Right cardiac atrium (tissue), 5 donors: ENCODE measurements at regions not wholly inside any gene's neighbourhood (a gene's known extent, or its start where the extent isn't known, plus 50 kb on each side); places are given as distances from the start of the nearest gene placed in this dataset.

ENCODE experiments used
- ATAC-seq, 2 donors: fragments of 200-7000 bp; cut with Tn5 transposase; one replicate each; pipeline versions ENCODE4 v1.8.0 to v1.9.1; 2020; ENCODE audit warnings: moderate library complexity in 2 of 2, mild to moderate bottlenecking in 1 of 2
- DNase-seq, 3 donors: peaks; one replicate each; pipeline ENCODE4 v3.0.0-alpha.2; 2020
- H3K27ac ChIP-seq: one replicate; pipeline ENCODE4 v1.5.1; 2013; ENCODE audit warnings: mild to moderate bottlenecking, low read length, control low read depth, moderate library complexity
- H3K27me3 ChIP-seq: one replicate; pipeline ENCODE4 v1.6.1; 2013; ENCODE audit not compliant: control insufficient read depth, insufficient read depth
- H3K4me1 ChIP-seq: one replicate; pipeline ENCODE4 v1.6.1; 2013; ENCODE audit warnings: low read length; ENCODE audit not compliant: control insufficient read depth, insufficient read depth
- H3K4me3 ChIP-seq: one replicate; pipeline ENCODE4 v1.5.1; 2013; ENCODE audit warnings: low read length, control low read depth
- H3K9me3 ChIP-seq: one replicate; pipeline ENCODE4 v1.6.1; 2013; ENCODE audit warnings: low read length; ENCODE audit not compliant: control insufficient read depth
- WGBS: extraction: QIAGEN DNeasy Blood & Tissue Kit; methylation state at CpG from one replicate; pipeline ENCODE4 v1.1.7; 2013; 5-methylcytosine and 5-hydroxymethylcytosine counted together
- intact Hi-C, 4 donors: fragments of 100-400 bp; cut with DNase I; formaldehyde crosslinking; loops; one replicate each; pipeline versions ENCODE4 v1.11.0 to v1.14.0; 2022 to 2023
- donor health status: healthy with polysubstance abuse.
- donor health status: DM: no; HTN: yes; CAD: no.
- donor health status: DM: no; HTN: no; CAD: no.
- donor health status: DM: no; HTN: yes; CAD: no; lungs with severe emphysema.
- donor health status: DM: yes; HTN: yes; CAD: no.

DNA sequence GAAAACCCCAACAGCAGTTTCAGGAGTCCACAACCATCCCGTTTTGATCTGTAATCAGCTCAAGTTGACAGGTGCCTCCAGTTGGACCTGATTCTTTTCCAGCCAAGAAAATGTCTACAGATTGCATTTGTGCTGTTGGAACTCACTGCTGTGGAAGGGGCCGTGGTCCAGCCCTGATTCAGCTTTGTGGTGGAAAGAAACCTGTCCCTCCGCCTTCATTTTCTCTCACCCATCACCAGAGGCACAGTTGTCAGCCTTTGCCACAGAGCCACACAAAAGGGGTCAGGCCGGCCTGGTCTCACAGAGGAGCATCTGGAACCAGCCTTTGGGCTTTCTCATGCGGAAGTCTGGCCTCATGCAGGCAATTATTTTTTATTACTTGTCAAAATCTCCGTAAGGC lies 483.6 kb downstream of the GADD45G start:
- DNase-seq (no peak), ATAC-seq (no peak)
- H3K27me3 ChIP-seq = no peaks in the 10 kb centered on the region
- H3K9me3 ChIP-seq = no peaks in the 10 kb centered on the region
- H3K4me3 ChIP-seq = no peak overlapping the region
- 63% methylated on average over 6 of the region's 6 CpGs for WGBS
- intact Hi-C loops = no loop called here
- H3K4me1 ChIP-seq = no peaks in the 10 kb centered on the region
- no peak overlapping the region for H3K27ac ChIP-seq

DNA sequence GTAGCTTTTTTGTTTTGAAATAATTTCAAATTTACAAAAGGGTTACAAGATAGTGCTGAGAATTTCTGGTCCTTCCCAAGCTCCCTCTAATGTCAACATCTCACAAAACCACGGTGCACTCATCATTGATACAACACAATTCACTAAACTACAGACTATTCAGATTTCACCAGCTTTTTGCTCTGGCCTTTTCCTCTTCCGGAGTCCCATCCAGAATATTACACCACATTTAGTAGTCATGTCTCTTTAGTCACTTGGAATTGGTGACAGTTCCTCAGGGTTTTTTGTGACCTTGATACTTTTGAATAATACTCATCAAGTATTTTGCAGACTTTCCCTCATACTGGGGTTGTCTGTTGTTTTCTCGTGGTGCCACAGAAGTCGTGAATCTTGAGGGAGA lies 484.0 kb downstream of the GADD45G start:
- WGBS = 60% methylated on average over 4 of the region's 4 CpGs
- no peak for DNase-seq
- H3K27ac ChIP-seq = no peak overlapping the region
- intact Hi-C loops = no loop called here
- no peaks in the 10 kb centered on the region for H3K9me3 ChIP-seq
- no peaks in the 10 kb centered on the region for H3K27me3 ChIP-seq
- H3K4me3 ChIP-seq = no peak overlapping the region
- no peaks in the 10 kb centered on the region for H3K4me1 ChIP-seq
- no peak for ATAC-seq

DNA sequence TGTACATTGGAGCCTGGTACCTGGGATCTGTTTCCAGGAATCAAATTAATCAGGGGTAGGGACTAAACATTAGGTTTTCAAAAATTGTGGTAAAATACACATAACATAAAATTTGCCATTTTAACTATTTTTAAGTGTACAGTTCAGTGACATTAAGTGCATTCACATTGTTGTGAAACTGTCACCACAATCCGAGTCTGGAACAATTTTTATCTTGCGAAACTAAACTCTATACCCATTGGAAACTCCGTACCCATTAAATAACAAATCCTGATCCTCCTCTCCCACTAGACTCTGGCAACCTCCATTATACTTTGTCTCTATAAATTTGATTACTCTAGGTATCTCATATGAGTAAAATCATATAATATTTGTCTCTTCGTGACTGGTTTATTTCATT lies 486.2 kb downstream of the GADD45G start:
- Histone ChIP-seq H3K4me3 (no peak overlapping the region), H3K27ac (no peak overlapping the region), H3K4me1 (no peaks in the 10 kb centered on the region), H3K27me3 (no peaks in the 10 kb centered on the region), H3K9me3 (no peaks in the 10 kb centered on the region)
- DNase-seq = no peak
- no peak for ATAC-seq
- intact Hi-C loops = loop anchor here in 3 of 4 donors (10.0 kb wide), 3 partner anchors 86 to 156 kb away; no protein-coding TSS in a partner anchor
- WGBS = 86% methylated on average over 4 of the region's 4 CpGs

DNA sequence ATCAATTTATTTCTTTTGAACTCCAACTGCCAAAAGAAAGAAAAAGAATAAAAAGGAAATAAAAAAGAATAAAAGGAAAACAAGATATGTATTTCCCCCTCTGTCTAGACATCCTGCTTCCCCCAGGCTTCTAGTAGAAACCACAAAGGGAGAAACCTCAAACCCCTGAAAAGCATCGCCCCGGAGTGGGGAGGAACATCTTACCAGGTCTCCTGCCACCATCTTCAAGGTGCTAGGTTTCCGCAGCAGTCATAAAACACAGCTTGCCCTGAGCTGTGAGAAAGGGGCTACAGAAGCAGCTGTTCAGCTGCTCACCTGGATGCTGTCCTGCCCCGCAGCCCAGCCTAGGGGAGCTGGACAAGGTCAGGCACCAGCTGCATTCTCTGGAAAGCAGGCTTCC lies 487.7 kb downstream of the GADD45G start:
- Histone ChIP-seq H3K27me3 (no peaks in the 10 kb centered on the region), H3K9me3 (no peaks in the 10 kb centered on the region), H3K4me3 (no peak overlapping the region), H3K4me1 (peaks cover 2% of the 10 kb centered on the region), H3K27ac (no peak overlapping the region)
- DNase-seq = no peak
- WGBS = 84% methylated on average over 4 of the region's 4 CpGs
- ATAC-seq = no peak
- intact Hi-C loops = loop anchor here in 3 of 4 donors (10.0 kb wide), 3 partner anchors 88 to 158 kb away; no protein-coding TSS in a partner anchor

DNA sequence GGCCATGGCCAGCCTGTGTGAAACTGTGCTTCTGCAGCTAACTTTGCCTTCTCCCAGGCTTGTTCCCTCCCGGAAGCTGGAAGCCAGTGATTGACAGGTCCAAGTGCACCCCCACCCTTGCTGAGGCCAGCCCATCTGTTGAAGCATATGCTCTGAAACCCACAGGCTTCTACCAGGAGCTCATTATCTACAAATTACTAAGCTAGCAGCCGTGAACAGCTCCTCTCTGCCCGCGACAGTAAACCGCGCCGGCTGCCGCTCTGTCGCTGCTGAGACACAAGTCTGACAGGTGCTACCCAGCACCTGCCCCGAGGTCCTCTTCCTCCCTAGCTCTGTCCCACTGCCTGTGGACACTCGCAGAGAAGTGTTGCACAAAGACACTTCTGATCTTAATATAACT lies 490.9 kb downstream of the GADD45G start:
- H3K4me3 ChIP-seq = no peak overlapping the region
- peak; percentile 15 to 32 for ATAC-seq
- WGBS = 39% methylated on average over 11 of the region's 11 CpGs
- no peak for DNase-seq
- peaks cover 2% of the 10 kb centered on the region for H3K4me1 ChIP-seq
- no peaks in the 10 kb centered on the region for H3K27me3 ChIP-seq
- intact Hi-C loops = loop anchor here in 3 of 4 donors (5.0 to 10.0 kb wide), 4 partner anchors 91 to 418 kb away; no protein-coding TSS in a partner anchor
- no peak overlapping the region for H3K27ac ChIP-seq
- H3K9me3 ChIP-seq = no peaks in the 10 kb centered on the region

DNA sequence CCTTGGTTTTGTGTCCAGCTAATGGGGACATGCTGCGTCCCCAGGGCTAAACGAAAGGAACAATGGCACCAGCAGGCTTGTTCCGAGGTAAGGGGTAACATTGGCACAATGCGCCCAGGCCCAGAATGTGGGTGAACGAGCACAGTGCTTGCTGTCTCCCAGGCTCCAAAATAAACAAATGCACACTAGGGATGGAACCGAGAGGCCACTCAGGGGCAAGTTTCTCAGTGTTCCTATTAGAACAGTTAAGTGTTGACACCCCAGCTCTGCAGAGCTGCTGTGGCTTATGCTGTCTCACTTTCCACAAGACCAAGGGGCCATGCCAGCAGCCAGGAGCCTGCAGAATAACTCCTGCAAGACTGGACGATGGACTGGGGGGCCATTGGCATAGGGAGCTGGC lies 492.4 kb downstream of the GADD45G start:
- Histone ChIP-seq H3K4me1 (peaks cover 2% of the 10 kb centered on the region), H3K27me3 (no peaks in the 10 kb centered on the region), H3K27ac (peak overlapping the region; percentile 38), H3K9me3 (no peaks in the 10 kb centered on the region), H3K4me3 (no peak overlapping the region)
- ATAC-seq (peak; percentile 61 to 77), DNase-seq (peak in 2 of 3 donors; percentile 39 to 67)
- intact Hi-C loops = loop anchor here in 3 of 4 donors (5.0 to 10.0 kb wide), 4 partner anchors 92 to 420 kb away; no protein-coding TSS in a partner anchor
- 66% methylated on average over 7 of the region's 7 CpGs for WGBS

DNA sequence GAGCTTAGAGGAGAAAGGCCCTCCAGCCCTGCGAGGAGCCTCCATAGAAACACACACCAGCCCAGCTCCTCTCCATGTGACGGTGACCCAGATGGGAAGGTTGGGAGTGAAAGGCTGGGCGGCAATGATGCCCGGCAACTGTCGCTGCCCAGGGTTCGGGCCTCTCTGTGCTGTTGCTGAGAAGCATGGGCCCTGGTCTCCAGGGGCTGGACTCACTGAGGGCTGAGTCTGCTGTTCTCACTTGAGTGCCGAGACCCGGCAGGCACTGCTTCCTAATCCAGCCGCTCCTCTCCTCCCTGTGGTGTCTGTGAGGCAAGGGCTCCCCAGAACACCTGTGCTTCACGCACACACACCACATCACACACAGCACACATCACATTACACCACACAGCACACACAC lies 493.6 kb downstream of the GADD45G start:
- ATAC-seq (no peak), DNase-seq (no peak)
- Histone ChIP-seq H3K27ac (no peak overlapping the region), H3K4me1 (peaks cover 2% of the 10 kb centered on the region), H3K4me3 (no peak overlapping the region), H3K27me3 (no peaks in the 10 kb centered on the region), H3K9me3 (no peaks in the 10 kb centered on the region)
- WGBS = 86% methylated on average over 10 of the region's 10 CpGs
- intact Hi-C loops = loop anchor here in 3 of 4 donors (2.0 to 10.0 kb wide), 5 partner anchors 94 to 496 kb away; no protein-coding TSS in a partner anchor

DNA sequence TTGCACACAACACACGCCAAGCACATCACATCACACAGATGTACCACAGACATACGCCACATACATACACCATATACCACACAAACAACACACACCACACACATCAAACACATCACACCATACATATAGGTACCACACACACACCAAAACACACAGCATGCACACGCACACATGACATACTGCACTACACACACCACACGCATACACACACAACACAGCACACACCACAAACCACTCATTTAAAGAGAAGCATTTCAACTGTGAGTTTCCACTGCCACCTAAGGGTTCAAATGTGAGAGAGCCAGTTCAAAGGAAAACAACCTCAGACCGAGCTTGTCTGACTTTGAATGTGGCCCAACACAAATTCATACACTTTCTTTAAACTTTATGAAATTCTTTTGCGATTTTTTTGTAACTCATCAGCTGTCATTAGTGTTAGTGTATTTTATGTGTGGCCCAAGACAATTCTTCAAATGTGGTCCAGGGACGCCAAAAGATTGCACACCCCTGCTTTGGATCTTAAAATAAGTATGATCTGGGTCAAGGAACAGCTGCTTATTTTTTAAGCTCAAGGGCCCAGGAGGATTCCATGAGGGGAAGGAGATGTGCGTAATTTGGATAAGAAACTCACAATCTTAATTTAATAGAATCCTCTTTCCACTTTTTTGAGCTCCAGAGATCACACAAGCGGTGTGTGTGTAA lies 494.6 kb downstream of the GADD45G start:
- 59% methylated on average over 9 of the region's 9 CpGs for WGBS
- H3K4me3 ChIP-seq = no peak overlapping the region

DNA sequence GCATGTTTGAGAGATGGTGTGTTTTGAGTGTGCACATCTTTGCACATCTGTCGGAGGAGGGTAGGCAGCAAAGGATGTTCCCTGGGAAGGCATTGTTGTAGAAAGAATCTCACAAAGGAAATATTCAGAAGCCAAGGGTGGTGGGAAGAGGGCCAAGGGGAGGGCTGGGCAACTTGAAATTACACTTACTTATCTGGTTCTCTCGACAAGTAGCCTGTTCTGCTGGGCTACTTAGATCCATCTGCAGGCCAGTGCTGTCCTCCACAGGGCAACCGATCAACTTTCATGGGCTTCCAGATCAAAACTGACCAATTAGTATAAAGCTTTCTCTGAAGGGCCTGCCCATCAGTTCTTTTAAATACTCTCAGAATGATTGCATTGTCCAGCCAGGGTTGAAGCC lies 495.2 kb downstream of the GADD45G start:
- H3K4me1 ChIP-seq = peaks cover 2% of the 10 kb centered on the region
- H3K9me3 ChIP-seq = no peaks in the 10 kb centered on the region
- WGBS = 49% methylated on average over 3 of the region's 3 CpGs
- intact Hi-C loops = loop anchor here in 3 of 4 donors (5.0 to 10.0 kb wide), 3 partner anchors 175 to 503 kb away; no protein-coding TSS in a partner anchor
- H3K27me3 ChIP-seq = no peaks in the 10 kb centered on the region
- DNase-seq (no peak), ATAC-seq (no peak)
- no peak overlapping the region for H3K27ac ChIP-seq
- H3K4me3 ChIP-seq = no peak overlapping the region

More for the DNA sequence above, 494.6 kb downstream of the GADD45G start:
- H3K4me1 ChIP-seq = peaks cover 2% of the 10 kb centered on the region
- peak; percentile 14 to 36 for ATAC-seq
- no peak overlapping the region for H3K27ac ChIP-seq
- H3K9me3 ChIP-seq = no peaks in the 10 kb centered on the region
- no peak for DNase-seq
- intact Hi-C loops = loop anchor here in 3 of 4 donors (2.0 to 10.0 kb wide), 5 partner anchors 95 to 497 kb away; no protein-coding TSS in a partner anchor
- H3K27me3 ChIP-seq = no peaks in the 10 kb centered on the region

DNA sequence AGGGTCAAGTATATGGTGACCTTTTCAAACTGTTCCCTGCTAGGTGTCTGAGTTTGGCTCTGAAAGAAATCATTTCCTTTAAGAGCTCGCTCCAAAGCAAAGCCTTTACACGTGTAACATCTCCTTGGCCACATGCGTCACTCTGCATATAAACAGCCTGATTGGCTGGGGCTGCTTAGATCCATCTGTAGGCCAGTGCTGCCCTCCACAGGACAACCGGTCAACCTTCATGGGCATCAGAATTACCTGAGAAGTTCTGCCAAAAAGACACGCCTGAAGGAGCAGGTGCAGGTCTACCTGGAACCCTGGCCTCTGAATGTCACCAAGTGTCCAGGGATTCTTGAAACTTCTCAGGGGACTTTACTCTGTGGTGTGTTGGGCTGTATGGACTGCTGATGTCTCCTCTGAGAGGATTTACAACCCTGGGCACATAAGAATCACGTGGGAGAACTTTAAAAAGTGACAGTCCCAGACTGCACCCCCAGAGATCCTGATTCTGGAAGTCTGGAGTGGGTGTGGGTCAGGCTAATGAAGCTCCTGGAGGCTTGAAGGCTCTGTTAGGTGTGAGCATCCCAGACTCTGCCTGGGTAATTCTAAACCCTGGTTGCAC lies 497.6 kb downstream of the GADD45G start:
- intact Hi-C loops = loop anchor here (2.0 to 10.0 kb wide), 4 partner anchors 178 to 505 kb away; no protein-coding TSS in a partner anchor

DNA sequence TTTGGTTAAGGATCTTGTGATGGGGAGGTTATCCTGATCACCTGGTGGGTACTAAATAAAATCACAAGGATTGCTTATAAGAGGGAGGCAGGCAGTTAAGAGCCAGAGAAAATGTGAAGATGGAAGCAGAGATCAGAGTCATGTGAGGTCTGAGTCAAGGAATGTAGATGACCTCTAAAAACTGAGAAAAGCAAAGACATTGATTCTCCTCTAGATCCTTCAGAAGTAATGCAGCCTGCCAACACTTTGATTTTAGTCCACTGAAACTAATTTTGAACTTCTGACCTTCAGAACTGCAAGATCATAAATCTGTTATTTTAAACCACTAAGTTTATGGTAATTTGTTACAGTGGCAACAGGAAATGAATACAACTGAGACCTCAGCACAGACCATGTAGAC lies 499.0 kb downstream of the GADD45G start:
- H3K27me3 ChIP-seq = no peaks in the 10 kb centered on the region
- H3K4me1 ChIP-seq = peaks cover 3% of the 10 kb centered on the region
- DNase-seq = no peak
- no peaks in the 10 kb centered on the region for H3K9me3 ChIP-seq
- no peak overlapping the region for H3K27ac ChIP-seq
- no peak for ATAC-seq
- intact Hi-C loops = loop anchor here (2.0 to 10.0 kb wide), 4 partner anchors 179 to 506 kb away; no protein-coding TSS in a partner anchor
- H3K4me3 ChIP-seq = no peak overlapping the region

More for the DNA sequence above, 497.6 kb downstream of the GADD45G start:
- no peaks in the 10 kb centered on the region for H3K9me3 ChIP-seq
- no peaks in the 10 kb centered on the region for H3K4me1 ChIP-seq
- no peak overlapping the region for H3K4me3 ChIP-seq
- WGBS = 14% methylated on average over 6 of the region's 6 CpGs
- DNase-seq = peak; percentile 83 to 90 (median 85)
- no peak overlapping the region for H3K27ac ChIP-seq
- peak; percentile 90 to 95 for ATAC-seq
- no peaks in the 10 kb centered on the region for H3K27me3 ChIP-seq
